Osteoblast (primary cell): ENCODE measurements at regions not wholly inside any gene's neighbourhood (a gene's known extent, or its start where the extent isn't known, plus 50 kb on each side); places are given as distances from the start of the nearest gene placed in this dataset.

Experiments used
- DNase-seq: peaks from one replicate; pipeline ENCODE4 v3.0.0; 2011; ENCODE audit warnings: low spot score, mixed read lengths; ENCODE audit not compliant: insufficient read length; ENCODE audit errors: missing footprints
- H2AFZ ChIP-seq: 2 replicates; pipeline ENCODE4 v1.6.0; 2011; ENCODE audit warnings: mild to moderate bottlenecking, low read length
- H3K27ac ChIP-seq: 2 replicates; pipeline ENCODE4 v1.5.1; 2011; ENCODE audit warnings: mild to moderate bottlenecking, low read depth, low read length, moderate library complexity
- H3K27me3 ChIP-seq: 2 replicates; pipeline ENCODE4 v1.6.0; 2012; ENCODE audit warnings: mild to moderate bottlenecking, control low read depth, inconsistent platforms, low read length, moderate library complexity; ENCODE audit not compliant: insufficient read depth
- H3K36me3 ChIP-seq: 2 replicates; pipeline ENCODE4 v1.5.1; 2011; ENCODE audit warnings: mild to moderate bottlenecking, low read length, control low read depth, moderate library complexity; ENCODE audit not compliant: insufficient read depth
- H3K4me1 ChIP-seq: 2 replicates; pipeline ENCODE4 v1.5.1; 2011; ENCODE audit warnings: mild to moderate bottlenecking, low read length, control low read depth, moderate library complexity; ENCODE audit not compliant: insufficient read depth
- H3K4me2 ChIP-seq: 2 replicates; pipeline ENCODE4 v1.6.0; 2011; ENCODE audit warnings: mild to moderate bottlenecking, low read length; ENCODE audit not compliant: insufficient read depth
- H3K4me3 ChIP-seq: fragments of 200-600 bp; sonication (generic); 3 replicates; pipeline ENCODE4 v1.5.1; 2012; ENCODE audit warnings: mild to moderate bottlenecking, low read length, inconsistent platforms; ENCODE audit not compliant: insufficient read depth
- H3K79me2 ChIP-seq: 2 replicates; pipeline ENCODE4 v1.6.0; 2012; ENCODE audit warnings: mild to moderate bottlenecking, low read length, control low read depth, inconsistent platforms; ENCODE audit not compliant: insufficient read depth
- H3K9me3 ChIP-seq: 2 replicates; pipeline ENCODE4 v1.5.1; 2011; ENCODE audit warnings: low read depth, low read length, control low read depth
- H4K20me1 ChIP-seq: 2 replicates; pipeline ENCODE4 v1.6.0; 2012; ENCODE audit warnings: mild to moderate bottlenecking, low read length, control low read depth; ENCODE audit not compliant: insufficient read depth
- CTCF ChIP-seq: IDR thresholded peaks from 2 replicates; pipeline ENCODE4 v1.5.1; 2011; ENCODE audit warnings: mild to moderate bottlenecking, low read depth, low read length, moderate library complexity; ENCODE audit errors: extremely low read depth

- TF ChIP-seq CTCF, result no peak
- Histone ChIP-seq H4K20me1 (no peaks in the 10 kb centered on the region), H3K4me1 (peaks cover 26% of the 10 kb centered on the region), H3K9me3 (no peaks in the 10 kb centered on the region), H3K27me3 (no peaks in the 10 kb centered on the region), H3K27ac (no peak overlapping the region), H2AFZ (no peak overlapping the region), H3K4me2 (no peak overlapping the region), H3K36me3 (no peaks in the 10 kb centered on the region), H3K4me3 (no peak overlapping the region), H3K79me2 (no peaks in the 10 kb centered on the region)
- no peak for DNase-seq
These were observed 354.2 kb downstream of the CXCL12 start for GRCh38 chr10:44030738-44031137.

- Histone ChIP-seq H3K79me2 (no peaks in the 10 kb centered on the region), H3K27ac (no peak overlapping the region), H3K27me3 (no peaks in the 10 kb centered on the region), H2AFZ (no peak overlapping the region), H4K20me1 (no peaks in the 10 kb centered on the region), H3K36me3 (no peaks in the 10 kb centered on the region), H3K4me3 (no peak overlapping the region), H3K4me2 (no peak overlapping the region), H3K9me3 (no peaks in the 10 kb centered on the region), H3K4me1 (peaks cover 26% of the 10 kb centered on the region)
- DNase-seq, result no peak
- no peak for TF ChIP-seq CTCF
These were observed 354.8 kb downstream of the CXCL12 start for GRCh38 chr10:44030132-44030531.

GRCh38 chr10:44028384-44029137 lies 356.3 kb downstream of the CXCL12 start:
- TF ChIP-seq CTCF, result no peak

GRCh38 chr10:44024356-44025116 lies 360.4 kb downstream of the CXCL12 start:
- H3K27me3 ChIP-seq, result no peaks in the 10 kb centered on the region
- no peak overlapping the region for H3K27ac ChIP-seq
- H4K20me1 ChIP-seq, result no peaks in the 10 kb centered on the region
- no peaks in the 10 kb centered on the region for H3K4me1 ChIP-seq
- no peaks in the 10 kb centered on the region for H3K9me3 ChIP-seq
- no peaks in the 10 kb centered on the region for H3K36me3 ChIP-seq
- no peak for DNase-seq
- H3K4me2 ChIP-seq, result no peak overlapping the region
- no peak overlapping the region for H3K4me3 ChIP-seq
- no peaks in the 10 kb centered on the region for H3K79me2 ChIP-seq
- no peak overlapping the region for H2AFZ ChIP-seq
- no peak for TF ChIP-seq CTCF

More at GRCh38 chr10:44028384-44029137, 356.3 kb downstream of the CXCL12 start:
- Histone ChIP-seq H3K9me3 (no peaks in the 10 kb centered on the region), H3K36me3 (no peaks in the 10 kb centered on the region), H3K27ac (no peak overlapping the region), H3K4me2 (no peak overlapping the region), H3K4me3 (no peak overlapping the region), H2AFZ (no peak overlapping the region), H3K4me1 (peaks cover 20% of the 10 kb centered on the region), H3K27me3 (no peaks in the 10 kb centered on the region), H4K20me1 (no peaks in the 10 kb centered on the region), H3K79me2 (no peaks in the 10 kb centered on the region)
- DNase-seq, result no peak
